Gastroesophageal sphincter (tissue), 4 donors: ENCODE measurements at regions not wholly inside any gene's neighbourhood (a gene's known extent, or its start where the extent isn't known, plus 50 kb on each side); places are given as distances from the start of the nearest gene placed in this dataset.

Experiments
- ATAC-seq: fragments of 150-250 bp; one replicate; pipeline ENCODE4 v1.9.1; 2016; ENCODE audit warnings: mild to moderate bottlenecking, moderate library complexity
- H3K27ac ChIP-seq, 4 donors: fragments of 200-600 bp; sonication (generic) in 3 of 4; 1 replicate in 3 of 4; 2 replicates in 1 of 4; pipeline ENCODE4 v1.5.1; 2016 to 2019
- H3K27me3 ChIP-seq: fragments of 200-600 bp; sonication (generic); one replicate; pipeline ENCODE4 v1.5.1; 2019
- H3K36me3 ChIP-seq, 2 donors: fragments of 200-600 bp; sonication (generic); one replicate each; pipeline ENCODE4 v1.5.1; 2019; ENCODE audit warnings: control low read depth in 1 of 2
- H3K4me1 ChIP-seq, 3 donors: fragments of 200-600 bp; sonication (generic); 1 replicate in 2 of 3; 2 replicates in 1 of 3; pipeline ENCODE4 v1.5.1; 2016 to 2019; ENCODE audit warnings: control low read depth in 2 of 3
- H3K4me3 ChIP-seq, 2 donors: fragments of 200-600 bp; sonication (generic); one replicate each; pipeline ENCODE4 v1.5.1; 2019; ENCODE audit warnings: mild to moderate bottlenecking in 1 of 2, moderate library complexity in 1 of 2
- H3K9me3 ChIP-seq, 3 donors: fragments of 200-600 bp; sonication (generic); one replicate each; pipeline ENCODE4 v1.5.1; 2017 to 2019; ENCODE audit warnings: control low read depth in 2 of 3
- CTCF ChIP-seq, 4 experiments: fragments of 200-600 bp in 2 of 4; fragments of 450-650 bp in 2 of 4; sonication (generic) in 1 of 4; IDR thresholded peaks; one replicate each; pipeline ENCODE4 v1.5.1; 2017 to 2019; ENCODE audit warnings: antibody characterized with exemption in 4 of 4, mild to moderate bottlenecking in 2 of 4, moderate library complexity in 2 of 4
- EP300 ChIP-seq: sonication (generic); formaldehyde crosslinking; IDR thresholded peaks from one replicate; pipeline ENCODE4 v1.6.1; 2017; ENCODE audit warnings: antibody characterized with exemption, mild to moderate bottlenecking
- POLR2A ChIP-seq, 2 donors: fragments of 450-650 bp; IDR thresholded peaks; one replicate each; pipeline ENCODE4 v1.6.1; 2017; ENCODE audit warnings: antibody characterized with exemption in 2 of 2, mild to moderate bottlenecking in 2 of 2, moderate library complexity in 1 of 2
- POLR2AphosphoS5 ChIP-seq: sonication (generic); formaldehyde crosslinking; IDR thresholded peaks from one replicate; pipeline ENCODE4 v1.6.1; 2017; ENCODE audit warnings: antibody characterized with exemption
- WGBS, 2 donors: methylation state at CpG; one replicate each; pipeline ENCODE4 v1.1.5; 2018; ENCODE audit warnings: low coverage in 1 of 2; 5-methylcytosine and 5-hydroxymethylcytosine counted together

- Histone ChIP-seq H3K4me1 (peaks cover 2 to 32% (median 3%) of the 10 kb centered on the region in 3 donors), H3K27me3 (no peaks in the 10 kb centered on the region), H3K9me3 (no peaks in the 10 kb centered on the region), H3K27ac (peak overlapping the region in 2 of 4 donors; percentile 34 to 55), H3K4me3 (no peak overlapping the region), H3K36me3 (no peaks in the 10 kb centered on the region)
- TF ChIP-seq EP300: no peak
- TF ChIP-seq POLR2AphosphoS5: peak; percentile 30
- no peak for ATAC-seq
- 25 to 38% methylated on average over 1 of the region's 1 CpG for WGBS, 2 donors
These were observed 314.6 kb downstream of the MEIS1 start for GRCh38 chr2:66749566-66749965.

- no peaks in the 10 kb centered on the region for H3K36me3 ChIP-seq
- peaks cover 3 to 48% (median 5%) of the 10 kb centered on the region in 3 donors for H3K4me1 ChIP-seq
- TF ChIP-seq POLR2AphosphoS5 (peak; percentile 39), EP300 (no peak)
- no peak overlapping the region for H3K4me3 ChIP-seq
- peak overlapping the region in 3 of 4 donors; percentile 32 to 50 (median 40) for H3K27ac ChIP-seq
- H3K9me3 ChIP-seq: no peaks in the 10 kb centered on the region
- H3K27me3 ChIP-seq: no peaks in the 10 kb centered on the region
- ATAC-seq: no peak
- WGBS, 2 donors: 6 to 9% methylated on average over 1 of the region's 1 CpG
These were observed 318.3 kb downstream of the MEIS1 start for GRCh38 chr2:66753257-66753656.

GRCh38 chr2:66753660-66754059, 318.7 kb downstream of the MEIS1 start:
- Histone ChIP-seq H3K27me3 (no peaks in the 10 kb centered on the region), H3K4me3 (no peak overlapping the region), H3K9me3 (no peaks in the 10 kb centered on the region), H3K36me3 (no peaks in the 10 kb centered on the region), H3K4me1 (peaks cover 3 to 48% (median 5%) of the 10 kb centered on the region in 3 donors), H3K27ac (peak overlapping the region in 3 of 4 donors; percentile 32 to 50 (median 40))
- no peak for ATAC-seq
- TF ChIP-seq POLR2A (IDR thresholded peaks at IDR 0.05) (no peak), EP300 (no peak), POLR2AphosphoS5 (no peak), CTCF (IDR thresholded peaks at IDR 0.05) (no peak)
- WGBS, 2 donors: 11 to 25% methylated on average over 3 of the region's 3 CpGs

- no peak overlapping the region for H3K4me3 ChIP-seq
- H3K36me3 ChIP-seq: no peaks in the 10 kb centered on the region
- no peaks in the 10 kb centered on the region for H3K27me3 ChIP-seq
- WGBS, 2 donors: 14 to 47% methylated on average over 1 of the region's 1 CpG
- H3K27ac ChIP-seq: no peak overlapping the region
- H3K9me3 ChIP-seq: no peaks in the 10 kb centered on the region
- no peak for ATAC-seq
- peaks cover 3 to 42% (median 3%) of the 10 kb centered on the region in 3 donors for H3K4me1 ChIP-seq
- TF ChIP-seq EP300 (no peak), POLR2A (IDR thresholded peaks at IDR 0.05) (no peak), POLR2AphosphoS5 (no peak), CTCF (IDR thresholded peaks at IDR 0.05) (no peak)
These were observed 321.0 kb downstream of the MEIS1 start for GRCh38 chr2:66755974-66756373.

GRCh38 chr2:66761826-66762225, 326.9 kb downstream of the MEIS1 start:
- no peak overlapping the region for H3K4me3 ChIP-seq
- TF ChIP-seq POLR2A (IDR thresholded peaks at IDR 0.05): no peak
- no peak for TF ChIP-seq EP300
- TF ChIP-seq POLR2AphosphoS5: no peak
- no peak for TF ChIP-seq CTCF (IDR thresholded peaks at IDR 0.05)
- no peak for ATAC-seq
- no peak overlapping the region for H3K27ac ChIP-seq
- no peaks in the 10 kb centered on the region for H3K9me3 ChIP-seq
- H3K27me3 ChIP-seq: no peaks in the 10 kb centered on the region
- no peaks in the 10 kb centered on the region for H3K36me3 ChIP-seq
- H3K4me1 ChIP-seq: no peaks in the 10 kb centered on the region
- WGBS, 2 donors: 93 to 100% methylated on average over 1 to 2 of the region's 2 CpGs

- no peaks in the 10 kb centered on the region for H3K9me3 ChIP-seq
- no peaks in the 10 kb centered on the region for H3K36me3 ChIP-seq
- H3K27me3 ChIP-seq: no peaks in the 10 kb centered on the region
- H3K4me1 ChIP-seq: no peaks in the 10 kb centered on the region
- no peak for ATAC-seq
- 88 to 93% methylated on average over 16 to 25 of the region's 25 CpGs for WGBS, 2 donors
- no peak overlapping the region for H3K4me3 ChIP-seq
- no peak for TF ChIP-seq CTCF (IDR thresholded peaks at IDR 0.05)
- no peak for TF ChIP-seq POLR2AphosphoS5
- no peak for TF ChIP-seq EP300
- TF ChIP-seq POLR2A (IDR thresholded peaks at IDR 0.05): no peak
- H3K27ac ChIP-seq: no peak overlapping the region
These were observed 327.8 kb downstream of the MEIS1 start for GRCh38 chr2:66762761-66763160.
